ENCODE measurements at regions not wholly inside any gene's neighbourhood (a gene's known extent, or its start where the extent isn't known, plus 50 kb on each side); places are given as distances from the start of the nearest gene placed in this dataset.

DNA sequence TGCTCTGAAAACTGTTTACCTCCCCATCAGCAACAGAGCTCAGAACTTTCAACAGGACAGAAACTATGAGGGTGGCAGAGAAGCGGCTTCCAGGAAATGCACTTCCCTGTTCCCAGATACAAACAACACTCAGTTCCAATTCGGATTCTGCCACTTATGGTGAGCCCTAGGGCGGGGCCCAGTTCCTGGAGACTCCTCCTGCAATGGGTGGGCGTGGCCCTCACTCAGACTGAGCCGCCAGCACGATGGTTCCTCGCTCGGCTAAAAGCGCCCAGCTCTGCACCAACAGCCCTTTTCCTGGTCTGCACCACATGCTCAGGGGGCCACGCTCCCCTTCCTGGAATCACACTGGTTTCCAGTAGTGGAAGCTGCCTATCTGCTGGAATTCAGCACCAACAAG lies 314.1 kb downstream of the CTTN start:
- DNase-seq = no peak

DNA sequence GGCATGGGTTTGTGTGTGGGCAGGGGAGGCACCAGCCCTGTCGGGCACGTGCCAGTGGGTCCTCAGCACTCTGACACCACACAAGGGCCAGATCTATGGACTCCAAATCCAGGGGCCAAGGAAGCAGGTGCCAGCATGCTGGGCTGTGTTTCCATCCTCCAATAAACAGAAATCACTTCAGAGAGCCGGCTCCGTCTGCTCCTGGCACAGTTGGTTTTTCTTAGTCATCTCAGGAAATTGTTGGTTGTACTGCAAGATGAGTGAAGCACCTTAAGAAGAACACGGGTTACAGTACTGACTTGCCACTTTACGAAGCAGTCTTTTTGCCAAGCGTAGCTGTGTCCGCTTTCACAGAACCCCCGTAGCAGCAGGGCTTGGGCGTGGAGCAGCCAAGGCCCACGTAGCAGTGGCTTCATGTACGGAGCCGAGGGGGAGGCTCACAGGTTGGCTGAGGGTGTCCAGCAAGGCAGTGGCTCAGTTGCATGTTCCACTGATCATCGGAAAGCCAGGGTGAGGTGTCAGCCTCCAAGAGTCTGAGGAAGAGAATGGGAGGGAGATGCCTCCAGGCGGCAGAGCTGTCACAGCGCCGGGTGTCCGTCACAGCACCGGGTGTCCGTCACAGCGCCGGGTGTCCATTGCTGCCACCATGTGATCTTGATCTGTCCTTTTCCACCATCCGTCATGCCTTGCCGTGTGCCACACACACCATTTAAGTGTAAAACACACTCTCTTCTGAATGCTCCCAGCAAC lies 314.9 kb downstream of the CTTN start:
- no peak for DNase-seq

DNA sequence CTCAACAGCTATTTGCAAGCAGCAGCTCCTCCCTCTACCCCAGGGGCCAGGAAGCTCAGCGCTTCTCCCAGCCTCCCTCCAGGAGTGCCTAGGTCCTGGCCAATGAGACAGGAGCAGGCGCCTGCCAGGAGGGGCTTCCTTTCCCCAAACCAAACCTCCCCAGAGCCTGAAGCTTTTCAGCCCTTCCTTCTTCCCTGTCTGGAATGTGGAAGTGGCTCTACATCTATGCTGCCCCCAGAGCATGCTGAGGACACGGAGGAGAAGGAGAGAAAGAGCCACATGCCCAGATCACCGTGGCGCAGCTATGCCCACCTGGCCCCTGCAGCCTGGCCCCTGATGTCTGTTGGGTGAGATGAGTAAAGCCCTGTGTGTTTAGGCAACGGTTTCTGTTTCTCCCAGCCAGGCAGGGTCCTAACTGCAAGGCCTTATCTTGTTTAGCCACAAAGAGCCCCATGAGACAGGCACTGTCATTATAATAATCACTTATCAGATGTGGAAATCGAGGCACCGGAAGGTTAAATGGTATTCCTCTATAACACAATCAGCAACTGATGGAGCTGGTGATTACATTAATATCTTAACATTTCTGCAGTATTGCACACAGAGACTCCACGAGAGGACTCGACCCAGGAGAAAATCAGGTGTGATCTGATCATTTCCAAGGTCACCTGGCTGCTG lies 315.8 kb downstream of the CTTN start:
- no peak for DNase-seq

DNA sequence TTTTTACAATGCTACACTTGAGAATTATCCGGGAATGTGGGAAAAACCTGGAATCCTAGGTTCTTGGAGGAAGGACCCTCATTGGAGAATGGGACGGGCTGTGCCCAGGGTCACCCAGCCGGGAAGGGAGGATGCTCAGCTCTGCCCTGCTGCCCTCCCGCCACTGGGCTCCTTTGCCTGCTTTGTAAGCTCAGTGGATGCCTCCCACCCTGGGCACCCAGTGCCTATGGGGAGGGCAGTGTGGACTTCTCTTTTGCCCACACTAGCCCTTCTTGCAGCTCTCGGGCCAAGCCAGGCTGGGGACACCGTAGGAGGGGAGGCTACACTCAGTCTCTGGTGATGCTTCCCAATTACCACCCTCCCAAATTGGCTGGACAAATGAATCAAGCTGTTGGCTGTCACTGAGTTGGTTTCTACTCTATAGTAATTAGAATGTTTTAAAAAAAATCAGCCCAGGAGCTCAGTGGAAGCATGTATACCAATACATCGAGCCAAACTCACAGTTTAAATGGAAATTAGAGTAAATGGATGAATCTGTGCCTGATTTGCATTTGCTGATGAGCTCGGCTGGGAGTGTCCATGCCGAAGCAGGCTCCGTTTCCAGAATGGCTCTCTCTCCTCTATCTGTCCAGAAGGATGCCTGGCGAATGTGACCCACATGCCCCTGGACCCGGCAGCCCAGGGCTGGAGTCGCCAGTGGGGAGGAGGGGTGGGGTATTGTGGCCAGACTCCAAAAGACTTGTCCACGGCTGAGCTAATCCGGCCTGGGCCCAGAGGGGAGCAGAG lies 317.0 kb downstream of the CTTN start:
- DNase-seq = no peak

DNA sequence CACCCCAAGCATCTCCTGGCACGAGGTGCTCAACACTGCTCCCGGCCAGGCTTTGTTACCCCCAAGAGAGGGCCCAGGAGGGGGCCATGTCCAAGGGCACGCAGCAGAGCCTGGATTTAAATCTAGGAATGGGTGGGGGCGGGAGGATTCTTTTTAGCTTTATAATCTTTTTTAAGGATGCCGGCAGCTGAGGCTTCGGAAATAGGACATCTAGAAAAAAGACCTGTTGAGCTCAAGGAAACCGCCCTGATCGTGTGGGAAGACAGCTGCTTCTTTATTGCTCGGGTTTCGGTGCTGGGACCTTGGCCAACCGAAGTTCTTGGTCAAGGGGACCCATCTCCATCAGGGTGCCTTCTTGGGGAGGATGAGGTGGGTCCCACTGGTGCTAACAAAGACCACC lies 317.9 kb downstream of the CTTN start:
- no peak for DNase-seq

DNA sequence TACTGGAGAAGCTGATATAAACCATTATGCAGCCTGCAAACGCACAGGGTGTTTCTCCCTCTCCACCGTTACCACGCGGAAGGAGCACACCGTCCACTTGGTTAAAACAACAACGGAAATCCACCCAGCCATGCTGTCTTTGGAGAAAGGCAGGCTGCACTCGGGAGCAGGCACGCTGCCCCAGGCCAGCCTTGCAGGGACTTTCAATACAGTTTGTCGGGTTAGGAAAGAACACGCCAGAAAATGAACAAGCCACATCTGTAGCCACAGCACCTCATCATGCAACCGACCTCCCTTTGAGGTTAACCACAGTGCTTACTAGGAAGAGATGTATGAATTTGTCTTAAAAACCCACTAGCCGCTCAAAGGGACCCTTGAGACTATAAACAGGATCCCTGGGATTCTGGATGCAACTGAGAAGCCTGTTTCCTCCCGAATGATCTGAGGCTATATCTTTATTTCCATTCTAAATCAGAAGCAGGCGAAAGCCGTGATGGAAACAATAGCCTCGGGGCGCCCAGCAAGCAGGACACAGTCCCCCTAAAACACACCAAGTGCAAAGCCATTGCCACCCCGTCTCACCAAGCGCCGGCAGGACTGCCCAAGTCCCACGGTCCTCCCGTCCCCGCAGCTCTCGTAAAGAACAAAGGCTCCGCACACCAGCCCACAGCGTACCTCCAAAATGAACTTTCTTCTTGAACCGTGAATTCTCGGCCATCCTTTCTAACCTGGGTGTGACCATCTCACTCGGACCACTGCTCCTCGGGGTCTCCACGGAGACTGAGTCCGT lies 318.9 kb downstream of the CTTN start:
- peak; percentile 65 for DNase-seq

DNA sequence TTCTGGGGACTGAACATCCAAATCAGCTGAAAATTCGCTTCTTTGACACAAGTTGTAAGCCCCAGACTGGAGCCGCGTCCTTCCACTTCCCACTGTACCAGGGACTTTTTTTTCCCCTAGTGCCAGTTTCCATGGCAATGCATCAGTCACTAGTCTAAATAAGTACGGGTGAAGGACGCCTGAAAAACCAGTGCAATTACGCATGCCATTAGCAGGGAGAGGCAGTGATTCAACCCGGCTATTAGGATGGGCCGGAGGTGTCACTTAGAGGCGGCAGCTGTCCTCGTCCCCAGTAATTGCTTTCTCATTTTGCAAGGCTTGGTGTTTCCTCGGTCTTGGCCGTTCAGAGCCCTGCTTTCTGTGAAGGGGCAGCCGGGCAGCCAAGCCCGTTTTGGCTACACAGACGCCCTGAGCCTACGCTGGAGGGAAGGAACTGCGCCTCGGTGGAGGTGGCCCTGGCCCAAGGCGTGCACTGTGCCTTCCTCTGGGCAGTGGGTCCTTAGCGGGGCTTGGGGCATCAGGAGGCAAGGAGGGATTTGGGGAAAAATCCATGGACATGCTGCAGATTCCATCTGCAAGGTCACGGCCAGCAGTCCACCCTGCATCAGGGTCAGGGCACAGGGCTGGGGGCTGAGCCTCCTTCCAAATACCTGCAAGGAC lies 319.7 kb downstream of the CTTN start:
- peak; percentile 46 for DNase-seq

DNA sequence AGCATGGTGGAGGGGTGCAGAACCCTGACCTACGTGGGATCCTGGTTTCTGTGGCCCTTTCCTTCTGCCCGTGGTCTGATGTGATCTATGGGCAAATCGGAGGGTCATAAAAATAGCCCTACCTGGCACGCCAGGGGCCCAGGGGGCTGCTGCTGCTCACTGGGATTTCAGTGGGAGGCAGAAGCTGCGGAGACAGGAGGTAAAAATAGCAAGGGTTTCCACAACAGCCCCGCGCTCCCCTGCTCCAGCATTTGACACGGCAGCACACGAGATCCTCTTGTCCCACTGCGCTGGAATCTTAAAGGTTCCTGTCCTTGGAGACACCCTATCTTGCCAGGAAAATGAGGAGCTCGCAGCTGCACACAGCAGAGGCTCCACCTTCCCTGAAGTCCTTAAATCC lies 321.2 kb downstream of the CTTN start:
- DNase-seq = no peak

DNA sequence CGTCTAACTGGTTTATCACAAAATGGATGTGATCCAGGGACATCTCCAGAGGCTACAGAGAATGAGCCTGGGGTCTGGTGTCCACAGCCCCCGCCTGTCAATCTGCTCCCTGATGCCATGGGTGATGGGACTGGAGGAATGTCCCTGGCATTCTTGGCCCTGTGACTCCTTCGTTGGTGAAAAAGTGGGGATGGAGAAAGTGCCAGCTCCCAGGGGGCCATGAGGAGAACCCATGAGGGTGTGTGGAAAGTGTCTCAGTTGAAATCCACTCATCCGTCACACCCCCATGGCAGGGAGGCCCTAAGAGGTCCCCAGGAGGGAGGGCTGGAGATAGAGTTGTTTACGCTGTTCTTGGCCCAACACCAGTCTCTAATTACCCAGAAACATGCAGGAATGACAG lies 322.0 kb downstream of the CTTN start:
- no peak for DNase-seq

DNA sequence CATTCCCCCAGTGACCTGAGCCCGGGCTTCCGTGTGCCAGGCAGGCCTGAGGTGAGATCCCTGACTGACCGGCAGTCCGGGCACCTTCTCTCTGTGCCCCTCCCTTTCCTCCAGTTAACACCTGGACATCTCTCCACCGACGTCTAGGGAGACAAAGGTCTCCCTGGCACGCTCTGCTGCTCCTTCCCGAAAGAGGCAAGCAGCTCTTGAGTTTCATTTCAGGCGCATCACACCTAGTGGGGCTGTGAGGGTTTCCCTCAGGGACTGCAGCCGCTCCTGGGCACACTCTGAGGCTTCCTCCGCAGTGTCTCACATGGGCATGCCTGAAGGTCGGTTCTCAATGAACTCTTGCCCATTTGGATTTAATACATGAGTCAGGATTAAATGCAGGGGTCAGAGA lies 322.7 kb downstream of the CTTN start:
- DNase-seq = no peak

DNA sequence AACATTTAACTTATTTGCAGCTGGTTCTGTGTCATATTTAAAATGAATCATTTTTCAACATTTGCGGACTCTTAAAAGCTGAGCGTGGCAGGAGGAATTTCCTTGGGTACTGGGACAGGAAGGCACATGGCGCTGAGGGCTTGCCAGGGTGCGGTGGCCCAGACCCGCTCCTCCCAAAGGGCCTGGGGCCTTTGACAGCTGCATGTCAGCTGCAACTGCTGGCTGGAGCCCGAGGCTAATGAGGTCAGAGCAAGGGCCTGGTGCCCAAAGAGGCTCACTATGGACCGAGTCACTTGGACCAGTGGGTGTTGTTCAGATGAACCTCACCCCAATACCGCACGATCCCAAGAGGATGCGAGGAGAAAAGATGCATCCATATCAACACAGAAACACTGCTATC lies 326.9 kb downstream of the CTTN start:
- DNase-seq = no peak

DNA sequence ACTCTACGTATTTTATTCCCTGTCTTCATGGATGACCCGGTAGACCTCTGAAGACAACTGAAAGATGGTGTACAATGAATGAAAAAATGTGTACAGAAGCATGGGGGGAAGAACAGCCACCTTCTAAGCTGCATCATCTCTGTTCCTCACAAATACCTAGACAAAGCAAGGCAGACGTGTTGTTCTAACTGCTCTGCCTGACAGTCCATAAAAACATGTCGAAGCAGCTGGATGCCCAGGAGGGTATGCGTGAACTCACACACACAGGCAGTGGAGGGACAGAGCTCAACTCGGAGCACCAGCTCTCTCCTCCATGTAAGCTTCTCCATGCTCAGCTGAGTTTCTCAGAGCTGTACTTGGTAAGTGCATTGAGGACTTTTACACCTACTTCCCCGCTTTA lies 327.4 kb downstream of the CTTN start:
- DNase-seq = no peak

DNA sequence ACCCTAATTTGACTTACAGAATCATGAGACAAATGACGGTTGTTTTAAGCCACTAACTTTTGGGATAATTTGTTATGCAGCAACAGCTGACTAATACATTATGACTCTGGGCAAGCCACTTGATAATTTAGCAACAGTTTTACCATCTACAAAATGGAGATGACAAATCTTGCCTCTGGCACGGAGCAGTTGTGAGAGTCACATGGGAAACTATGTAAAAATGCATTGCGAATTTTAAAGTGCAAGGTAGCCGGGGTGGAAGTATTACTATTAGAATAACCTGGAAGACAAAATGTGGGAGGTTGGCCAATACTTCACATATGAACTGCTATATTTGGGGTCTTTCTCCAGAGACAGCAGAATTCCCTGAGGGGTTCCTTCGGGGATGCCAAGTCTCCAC lies 328.7 kb downstream of the CTTN start:
- DNase-seq = no peak

DNA sequence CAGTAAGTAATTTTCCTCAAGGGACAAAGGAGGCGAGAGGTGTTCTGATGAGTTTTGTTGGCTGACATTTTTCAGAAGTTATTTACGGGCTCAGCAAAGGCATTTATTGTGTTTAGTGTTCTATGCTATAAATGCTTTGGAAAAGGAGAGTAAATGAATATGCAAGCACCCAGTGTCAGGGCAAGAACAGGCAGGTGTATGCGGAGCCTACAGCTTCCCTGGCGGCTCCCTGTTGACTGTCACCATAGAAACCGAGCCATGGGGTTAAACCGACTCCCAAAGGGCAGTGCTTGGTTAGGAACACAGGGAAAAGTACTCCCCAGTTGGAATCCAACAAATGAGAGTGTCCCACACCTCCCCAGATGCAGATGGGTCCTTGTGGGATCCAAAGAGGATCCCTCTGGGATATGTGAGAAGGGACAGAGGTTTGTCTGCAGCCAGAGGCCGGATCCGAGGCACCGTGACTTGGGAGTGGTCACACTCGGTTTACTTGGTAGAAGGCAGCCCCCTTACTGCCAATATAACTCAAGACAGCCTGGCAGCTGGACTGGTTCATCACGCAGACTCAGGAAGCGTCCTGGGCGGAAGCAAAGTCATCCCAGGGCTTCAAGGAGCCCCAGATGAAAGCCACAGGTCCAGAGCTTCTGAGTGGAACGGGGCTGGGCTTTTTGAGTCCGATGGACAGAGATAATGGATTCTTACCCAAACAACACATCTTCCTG lies 329.7 kb downstream of the CTTN start:
- no peak for DNase-seq

DNA sequence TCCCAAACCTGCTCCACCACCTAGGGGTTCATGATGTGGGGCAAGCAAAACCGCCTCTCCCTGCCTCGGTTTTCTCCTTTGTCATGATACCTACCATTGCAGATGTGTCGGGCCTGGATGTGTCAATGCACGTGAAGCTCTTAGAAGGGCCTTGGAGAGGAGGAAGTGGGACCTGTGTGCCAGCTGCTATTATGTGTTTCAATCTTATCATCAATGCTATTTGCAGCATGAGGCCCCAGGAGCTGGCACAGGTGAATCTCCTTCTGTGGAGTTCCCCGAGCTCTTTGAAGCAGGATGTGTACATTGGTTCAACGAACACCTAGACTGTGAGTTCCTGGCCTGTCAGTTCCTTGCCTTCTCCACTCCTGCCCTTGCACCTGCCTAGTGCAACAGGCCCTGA lies 331.6 kb downstream of the CTTN start:
- no peak for DNase-seq

DNA sequence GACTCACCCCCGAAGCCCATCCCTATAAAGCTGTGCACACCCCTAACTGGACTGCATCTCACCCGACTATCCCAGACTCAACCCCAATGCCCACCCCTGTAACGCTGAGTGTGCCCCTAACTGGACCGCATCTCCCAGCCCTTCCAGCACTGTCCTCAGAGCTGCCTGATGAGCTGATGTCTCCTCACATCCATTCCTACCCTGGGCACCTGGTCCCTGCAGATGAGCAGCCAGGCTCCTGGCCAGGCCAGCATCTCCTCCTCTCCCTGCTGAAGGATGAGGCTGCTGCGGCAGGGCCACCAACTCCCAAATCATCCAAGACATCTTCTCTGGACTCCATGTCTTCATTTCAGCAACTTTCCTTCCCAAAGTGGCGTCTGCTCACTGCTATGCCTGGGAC lies 332.1 kb downstream of the CTTN start:
- DNase-seq = no peak

DNA sequence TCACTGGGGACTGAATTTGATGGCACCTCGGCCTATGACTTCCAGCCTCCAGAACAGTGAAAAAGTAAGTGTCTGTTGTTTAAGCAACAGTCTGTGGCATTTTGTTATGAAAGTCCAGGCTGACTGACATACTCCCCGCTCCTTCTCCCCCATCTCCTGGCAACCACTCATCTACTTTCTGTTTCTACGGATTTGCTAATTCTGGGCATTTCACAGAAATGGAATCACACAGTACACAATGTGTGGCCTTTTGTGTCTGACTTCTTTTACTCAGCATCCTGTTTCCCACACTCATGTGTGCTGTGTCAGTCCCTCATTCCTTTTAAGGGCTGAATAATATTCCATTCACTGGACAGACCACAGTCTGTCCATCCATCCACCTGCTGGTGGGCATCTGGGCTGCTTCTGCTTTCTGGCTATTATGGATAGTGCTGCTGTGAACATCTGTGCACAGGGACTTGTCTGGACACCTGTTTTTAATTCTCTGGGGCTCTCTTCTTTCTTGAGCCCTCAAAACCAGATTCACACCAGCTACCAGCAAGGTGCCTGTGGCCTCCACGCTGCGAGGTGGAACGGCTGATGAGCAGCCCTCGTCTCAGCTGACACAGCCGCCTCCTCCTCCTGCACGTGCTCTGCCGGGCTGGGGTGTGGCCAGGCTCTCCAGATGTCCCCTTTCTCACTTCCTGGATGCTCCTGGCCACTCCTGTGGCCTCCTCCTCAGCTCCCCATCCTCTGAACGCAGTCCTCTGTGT lies 333.1 kb downstream of the CTTN start:
- no peak for DNase-seq

DNA sequence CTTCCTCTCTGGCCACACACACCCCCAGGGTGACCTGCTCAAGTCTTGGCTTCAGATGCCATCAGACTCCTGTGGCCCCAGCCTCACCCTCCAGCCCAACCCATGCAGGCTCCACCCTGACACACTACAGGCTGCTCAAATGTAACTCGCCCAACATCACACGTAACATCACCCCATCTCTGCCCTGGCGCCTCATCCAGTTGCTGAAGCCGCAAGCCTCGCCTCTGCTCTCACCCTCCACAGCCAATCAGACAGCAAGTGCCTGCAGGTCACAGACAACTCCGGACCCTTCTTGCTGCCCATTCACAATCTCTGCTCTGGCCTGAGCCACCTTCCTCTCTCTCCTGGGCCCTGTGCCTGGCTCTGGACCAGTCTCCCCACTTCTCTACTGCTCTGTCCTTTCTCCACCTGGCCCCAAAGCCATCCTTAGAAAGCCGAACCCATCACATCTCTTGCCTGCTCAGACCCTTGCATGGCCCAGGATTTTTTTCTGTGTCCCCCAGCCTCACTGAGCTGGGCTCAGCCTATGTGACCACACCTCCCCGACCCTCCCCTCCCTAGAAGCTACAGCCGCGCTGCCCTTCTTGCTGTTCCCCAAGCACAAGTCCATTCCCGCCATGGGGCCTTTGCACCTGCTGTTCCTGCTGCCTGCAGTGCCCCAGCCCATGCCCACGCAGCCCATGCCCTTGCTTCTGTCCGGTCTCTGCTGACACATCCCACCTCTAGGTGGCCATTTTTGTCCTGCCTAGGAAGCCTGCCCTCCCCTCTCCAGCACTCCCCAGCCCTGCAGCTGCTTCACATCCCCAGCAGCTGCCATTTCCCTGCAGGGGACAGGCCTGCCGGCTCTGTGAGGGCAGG lies 333.9 kb downstream of the CTTN start:
- DNase-seq = no peak

DNA sequence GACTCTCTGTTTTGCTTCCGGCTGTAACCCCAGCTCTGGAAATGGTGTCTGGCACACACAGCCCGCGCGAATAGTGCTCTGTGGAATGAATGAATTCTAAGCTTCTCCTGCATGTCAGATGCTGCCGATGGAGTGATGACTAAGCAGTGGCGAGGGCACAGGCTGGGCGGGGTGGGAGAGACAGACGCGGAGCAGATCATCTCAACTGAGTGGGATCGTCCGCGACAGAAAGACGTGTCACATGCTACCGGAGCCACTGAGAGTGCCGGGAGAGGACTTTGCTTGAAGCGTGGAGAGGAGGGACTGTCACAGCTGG lies 334.5 kb downstream of the CTTN start:
- DNase-seq = no peak

Measured in T1000 (cell line).